HPDE6-E6E7 (cell line): ENCODE measurements at regions not wholly inside any gene's neighbourhood (a gene's known extent, or its start where the extent isn't known, plus 50 kb on each side); places are given as distances from the start of the nearest gene placed in this dataset.

Experiments used
- DNase-seq: peaks from one replicate; pipeline ENCODE4 v3.0.0; 2011; ENCODE audit warnings: missing footprints; ENCODE audit errors: extremely low spot score

DNA sequence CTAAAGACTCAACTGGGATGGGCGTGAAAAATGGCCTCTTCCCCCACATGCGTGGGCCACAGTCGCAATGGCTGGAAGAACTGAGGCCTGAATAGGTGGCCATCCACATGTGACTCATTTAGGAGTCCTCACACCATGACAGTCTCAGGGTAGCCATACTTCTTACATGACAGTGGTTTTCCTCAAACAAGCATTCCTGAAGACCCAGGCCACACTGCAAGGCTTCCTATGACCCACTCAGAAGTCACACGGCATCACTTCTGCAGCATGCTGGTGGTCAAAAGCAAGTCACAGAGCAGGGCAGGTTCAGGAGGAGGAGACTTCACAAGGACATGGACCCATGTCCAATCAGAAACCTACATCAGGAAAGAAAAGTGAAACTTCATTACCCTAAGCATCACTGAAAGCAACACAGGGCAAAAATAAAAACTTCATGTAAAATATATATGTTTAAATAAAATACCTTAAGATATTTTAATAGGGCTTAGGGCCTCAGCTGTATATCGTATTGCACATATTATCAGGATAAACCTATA lies 257.1 kb downstream of the OPA1 start:
- no peak for DNase-seq

DNA sequence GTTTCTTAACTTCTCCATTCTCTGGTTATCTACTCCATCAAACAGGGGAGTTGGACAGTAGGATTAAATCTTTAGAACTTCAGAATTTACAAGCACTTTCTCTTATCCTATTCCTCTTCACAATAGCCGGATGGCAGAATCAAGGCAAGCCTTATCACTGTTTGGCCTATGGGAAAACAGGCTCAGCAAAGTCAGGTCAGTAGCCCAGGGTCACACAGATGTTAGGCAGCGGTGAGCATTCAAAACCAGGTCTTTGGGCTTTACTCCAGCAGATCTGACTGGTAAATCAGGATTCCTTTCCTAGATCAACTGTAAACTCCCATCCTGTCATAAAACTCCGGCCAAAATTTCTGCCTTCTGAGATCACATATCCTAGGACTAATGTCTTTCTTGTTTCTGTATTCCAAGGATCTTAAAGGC lies 258.4 kb downstream of the OPA1 start:
- DNase-seq = no peak

DNA sequence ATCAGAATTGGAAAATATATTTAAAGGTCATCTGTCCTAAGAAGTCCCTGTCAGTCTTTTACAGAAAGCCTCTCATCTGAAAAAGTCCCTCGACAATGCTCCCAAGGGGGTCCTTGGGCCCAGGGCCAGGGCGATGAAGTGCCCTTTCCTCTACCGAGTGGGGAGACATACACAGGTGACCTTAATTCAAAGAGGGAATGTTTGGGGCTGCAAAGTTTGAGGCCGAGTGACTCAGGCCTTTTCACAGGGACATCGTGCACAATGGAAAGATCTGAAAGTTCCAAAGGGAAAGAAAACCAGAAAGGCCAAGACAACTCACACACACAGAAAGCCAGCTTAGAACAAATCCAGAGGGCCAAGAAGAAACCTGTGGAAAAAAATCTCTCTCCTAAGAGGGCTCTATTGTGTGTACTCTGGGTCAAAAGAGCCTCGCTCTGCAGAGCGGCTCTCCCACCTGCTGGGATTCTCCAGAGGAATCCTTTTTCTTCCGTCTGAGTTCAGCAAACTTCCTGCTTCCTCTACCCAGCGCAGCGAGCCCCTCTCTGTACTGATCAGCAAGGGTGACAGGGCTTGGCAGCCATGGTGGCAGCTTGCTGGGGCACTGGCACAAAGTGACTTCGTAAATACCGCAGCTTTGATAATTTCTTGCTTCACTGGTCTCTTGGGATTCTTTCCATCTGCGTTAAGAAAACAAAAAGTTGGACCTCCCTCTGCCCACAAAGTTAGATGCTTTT lies 259.1 kb downstream of the OPA1 start:
- no peak for DNase-seq

DNA sequence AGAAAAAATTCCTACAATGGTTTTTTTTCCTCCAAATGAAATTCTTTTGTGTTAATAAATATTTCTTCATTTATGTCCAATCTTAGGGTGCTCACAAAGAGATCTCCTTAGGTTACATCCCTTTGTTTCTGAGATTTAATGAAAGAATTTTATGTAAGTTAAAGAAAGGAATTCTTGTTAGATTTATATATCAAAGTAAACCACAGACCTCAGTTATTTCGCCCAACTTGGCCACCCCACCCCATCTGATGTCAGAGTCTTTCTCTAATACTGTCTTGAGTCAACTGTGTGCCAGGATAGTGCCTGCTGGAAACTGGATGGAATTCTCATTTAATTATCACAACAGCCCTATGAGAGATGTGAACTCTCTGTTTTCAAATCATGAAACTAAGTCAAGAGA lies 259.9 kb downstream of the OPA1 start:
- DNase-seq = no peak

GRCh38 chr3:193853511-193854219 lies 260.7 kb downstream of the OPA1 start:
- DNase-seq = no peak

GRCh38 chr3:193857996-193858395 lies 265.0 kb downstream of the OPA1 start:
- DNase-seq = no peak

- DNase-seq = no peak
Observed at GRCh38 chr3:193859195-193859594, 266.2 kb downstream of the OPA1 start.

GRCh38 chr3:193861012-193861411 lies 268.0 kb downstream of the OPA1 start:
- no peak for DNase-seq

DNA sequence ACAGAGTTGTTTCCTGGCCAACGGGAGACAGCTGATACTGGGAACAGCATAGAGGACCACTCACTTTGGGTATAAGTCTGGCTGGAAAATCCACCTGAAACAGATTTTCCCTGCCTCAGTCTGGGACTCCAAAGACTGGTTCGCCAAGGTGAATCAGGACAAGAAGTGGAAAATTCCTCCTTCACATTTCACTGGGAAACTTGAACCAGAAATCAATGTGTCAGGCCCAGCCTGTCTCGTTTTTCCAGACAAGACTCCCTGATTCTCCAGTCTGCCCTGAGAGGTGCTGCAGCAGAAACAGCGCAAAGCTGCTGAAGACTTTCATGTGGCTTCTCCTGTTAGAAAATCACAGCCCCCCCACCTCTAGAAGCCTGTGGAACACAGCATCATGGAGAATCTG lies 269.8 kb downstream of the OPA1 start:
- no peak for DNase-seq

GRCh38 chr3:193863657-193864357 lies 270.8 kb downstream of the OPA1 start:
- no peak for DNase-seq

DNA sequence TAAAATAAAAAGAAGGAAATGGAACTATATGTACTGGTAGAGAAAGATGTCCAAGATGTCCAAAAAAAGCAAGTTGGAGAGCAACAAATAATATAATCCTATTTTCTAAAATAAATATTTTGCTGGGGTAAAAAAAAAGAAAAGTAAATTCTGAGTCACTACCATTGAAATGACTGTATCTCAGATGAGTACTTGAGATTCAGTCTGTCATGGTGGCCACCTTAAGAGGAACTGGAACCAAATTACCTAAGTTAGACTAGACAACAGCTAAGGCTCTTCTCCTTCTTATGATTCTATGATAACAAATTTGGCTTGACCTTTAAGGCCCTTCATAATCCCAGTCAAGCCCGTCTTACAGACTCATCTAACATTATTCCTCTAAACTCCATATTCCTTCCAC lies 270.6 kb upstream of the HES1 start:
- no peak for DNase-seq

GRCh38 chr3:193865896-193866480 lies 270.0 kb upstream of the HES1 start:
- DNase-seq = no peak

GRCh38 chr3:193868590-193868989 lies 267.4 kb upstream of the HES1 start:
- no peak for DNase-seq

DNA sequence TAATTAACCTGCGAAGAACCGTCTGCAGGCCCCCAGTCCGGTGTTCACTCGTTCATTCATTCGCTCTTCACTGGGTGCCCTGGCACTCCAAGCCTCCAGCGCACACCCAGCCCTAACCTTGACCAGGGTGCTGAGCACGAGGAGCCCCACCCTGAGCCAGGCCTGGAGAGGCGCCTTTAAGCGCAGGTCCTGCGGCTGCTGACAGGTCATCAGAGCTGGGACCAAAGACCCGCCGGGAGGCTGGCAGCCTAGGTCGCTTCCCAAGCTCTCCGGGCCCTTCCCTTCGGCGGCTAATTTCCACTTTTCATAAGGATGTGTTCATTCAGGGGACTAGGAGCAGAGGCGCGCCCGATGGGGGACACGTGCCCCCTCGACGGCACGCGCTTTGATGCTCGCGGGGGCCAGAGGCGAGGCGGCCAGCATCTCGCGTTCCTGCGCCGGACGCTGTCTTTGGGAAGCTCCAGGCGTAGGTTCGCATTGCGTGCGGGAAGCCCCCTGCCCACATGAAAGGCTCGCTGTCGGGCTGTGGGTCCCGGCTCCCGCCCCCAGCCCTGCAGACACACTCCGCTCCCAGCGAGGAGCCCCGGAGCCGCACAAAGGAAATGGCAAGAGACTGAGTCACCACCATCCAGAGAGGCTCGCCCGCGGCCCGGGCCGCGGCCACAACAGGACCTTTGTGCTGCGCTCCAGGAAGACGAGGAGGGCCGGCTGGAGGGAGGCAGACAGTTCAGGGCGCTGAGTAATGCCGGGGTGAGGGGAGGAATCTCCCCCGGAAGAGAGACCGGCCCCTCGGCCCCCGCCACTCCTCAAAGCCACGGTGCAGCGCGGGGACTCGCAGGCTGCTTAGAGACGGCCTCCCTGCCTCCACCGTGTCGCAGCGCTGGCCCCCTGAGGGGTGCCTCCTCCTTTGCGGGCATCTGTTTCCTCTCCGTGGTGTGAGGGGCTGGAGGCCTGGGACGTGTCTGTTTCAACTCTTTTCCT lies 266.4 kb upstream of the HES1 start:
- peak; percentile 93 for DNase-seq

DNA sequence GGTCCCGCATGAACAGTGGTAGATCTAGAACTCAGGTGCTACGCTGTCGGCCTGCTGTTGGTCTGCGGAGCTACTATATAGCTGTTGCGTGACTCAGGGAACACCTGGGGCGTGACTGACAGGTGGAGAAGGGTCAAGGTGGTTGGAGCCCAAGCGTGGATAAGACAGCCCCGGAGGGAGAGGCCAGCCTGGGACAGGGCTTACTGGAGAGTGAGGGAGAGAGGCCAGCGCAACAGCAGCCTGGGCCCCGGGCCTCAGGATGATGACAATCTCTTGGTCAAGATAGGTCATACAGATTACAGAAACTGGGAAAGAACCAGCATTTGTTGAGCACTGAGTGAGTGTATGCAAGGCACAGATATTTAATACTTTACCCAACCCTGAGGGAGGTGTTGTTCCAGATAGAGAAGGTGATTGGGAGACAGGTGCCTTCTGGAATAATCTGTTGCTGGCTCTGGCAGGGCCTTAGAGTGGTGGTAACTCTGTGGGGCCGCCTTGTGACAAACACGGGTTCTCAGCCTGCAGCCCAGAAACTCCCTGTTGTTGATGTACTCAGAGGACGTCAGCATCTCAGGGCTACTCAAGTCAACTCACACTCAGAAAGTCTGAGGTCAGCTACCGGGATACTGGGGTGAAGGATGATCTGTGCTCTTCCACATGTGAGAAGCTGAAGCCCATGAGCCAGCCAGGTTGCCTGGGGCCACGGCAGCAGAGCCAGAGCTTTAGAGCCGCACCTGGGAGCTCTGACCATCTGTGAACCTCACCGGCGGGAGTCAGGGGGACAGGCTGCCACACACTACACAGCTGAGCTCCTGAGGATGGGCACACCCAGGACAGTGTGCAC lies 265.4 kb upstream of the HES1 start:
- DNase-seq = peak; percentile 70

- DNase-seq = no peak
Observed at GRCh38 chr3:193871220-193871485, 264.8 kb upstream of the HES1 start.

DNA sequence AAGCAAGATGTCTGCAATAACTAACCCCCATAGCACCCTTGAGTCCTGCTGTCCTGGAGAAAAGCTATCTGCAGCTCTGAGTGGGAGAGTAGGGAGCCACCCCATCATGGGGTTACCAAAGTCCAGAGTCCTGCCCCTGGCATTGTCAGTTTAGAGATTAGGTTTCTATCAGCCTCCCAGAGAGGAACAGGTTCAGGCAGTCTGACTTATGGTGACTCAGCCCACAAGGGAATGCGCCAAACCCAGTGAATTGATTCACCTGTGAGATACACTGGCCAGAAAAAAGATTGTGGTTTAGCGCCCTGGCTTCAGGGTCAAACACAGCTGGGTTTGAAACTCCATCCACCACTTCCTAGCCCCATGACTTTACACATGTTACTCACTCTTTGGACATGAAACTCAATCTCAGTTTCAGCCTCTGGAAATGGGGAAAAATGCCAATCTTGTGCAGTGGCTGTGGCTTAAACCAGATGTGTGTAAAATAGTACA lies 263.6 kb upstream of the HES1 start:
- DNase-seq = peak; percentile 94

DNA sequence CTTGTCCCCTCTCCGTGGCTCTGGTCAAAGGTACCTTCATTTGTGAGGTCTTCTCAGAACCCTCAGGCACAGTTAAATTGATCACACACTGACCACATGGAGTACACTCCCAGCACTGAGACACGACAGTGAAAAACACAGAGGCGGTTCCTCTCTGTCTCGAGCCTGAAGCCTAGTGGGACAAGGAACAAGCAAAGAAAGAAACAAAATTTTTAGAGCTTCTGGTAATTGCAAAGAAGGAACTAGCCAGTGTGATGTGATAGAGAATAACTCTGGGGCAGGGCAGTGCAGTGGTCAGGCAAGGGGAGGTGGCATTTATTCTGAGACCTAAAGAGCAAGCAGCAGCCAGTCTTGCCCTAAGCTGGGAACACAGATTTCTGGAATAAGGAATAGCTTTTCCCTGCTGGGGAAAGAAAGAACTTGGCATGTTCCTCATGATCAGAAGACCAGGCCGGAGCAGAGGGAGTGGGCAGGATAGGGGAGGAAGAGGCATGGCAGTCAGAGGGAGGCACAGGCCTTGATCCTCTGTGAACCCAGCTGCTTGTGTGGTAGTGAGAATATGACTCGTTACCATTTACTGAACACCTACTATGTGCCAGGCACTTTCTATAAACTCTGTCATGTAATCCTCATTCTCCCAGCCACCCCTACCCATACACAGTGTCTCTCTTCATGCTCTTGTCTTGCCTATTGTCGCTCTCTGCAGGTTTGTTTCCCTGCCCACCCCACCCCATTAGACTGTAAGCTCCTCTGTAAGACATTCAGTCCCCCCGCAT lies 262.3 kb upstream of the HES1 start:
- DNase-seq = no peak

DNA sequence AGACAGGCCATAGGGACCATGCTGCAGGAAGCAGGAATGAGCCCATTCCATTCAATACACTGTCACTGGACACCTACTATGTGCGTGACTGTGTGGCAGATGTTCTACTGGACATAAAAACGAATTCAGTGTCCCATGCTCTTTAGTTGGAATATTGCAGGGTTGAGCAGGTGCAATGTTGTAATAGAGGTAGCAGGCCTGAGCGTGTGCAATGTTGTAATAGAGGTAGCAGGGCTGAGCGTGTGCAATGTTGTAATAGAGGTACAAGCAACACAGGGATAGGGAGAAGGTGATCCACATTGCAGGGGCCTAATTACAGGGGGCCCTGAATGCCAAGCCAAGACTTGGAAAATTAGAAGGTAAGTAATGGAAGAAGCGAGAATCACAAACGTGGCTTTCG lies 261.4 kb upstream of the HES1 start:
- DNase-seq = no peak
